Peyer's patch (tissue), 4 donors: ENCODE measurements at regions not wholly inside any gene's neighbourhood (a gene's known extent, or its start where the extent isn't known, plus 50 kb on each side); places are given as distances from the start of the nearest gene placed in this dataset.

Experiments
- CTCF ChIP-seq, 6 experiments: fragments of 450-650 bp in 4 of 6; fragments of 200-600 bp in 2 of 6; sonication (generic) in 1 of 6; IDR thresholded peaks; one replicate each; pipeline ENCODE4 v1.5.1; 2017 to 2019; ENCODE audit warnings: antibody characterized with exemption in 6 of 6, mild to moderate bottlenecking in 3 of 6, moderate library complexity in 1 of 6
- POLR2A ChIP-seq, 2 donors: fragments of 450-650 bp; IDR thresholded peaks; one replicate each; pipeline ENCODE4 v1.5.1; 2017; ENCODE audit warnings: antibody characterized with exemption in 2 of 2, mild to moderate bottlenecking in 2 of 2, moderate library complexity in 2 of 2

GRCh38 chr5:89827359-89827758 lies 582.2 kb downstream of the CETN3 start:
- TF ChIP-seq POLR2A (IDR thresholded peaks at IDR 0.05) (no peak), CTCF (IDR thresholded peaks at IDR 0.05) (no peak)
